Smooth muscle cell (in vitro differentiated cells): ENCODE measurements at regions not wholly inside any gene's neighbourhood (a gene's known extent, or its start where the extent isn't known, plus 50 kb on each side); places are given as distances from the start of the nearest gene placed in this dataset.
A peak's percentile ranks its signal among the peaks of the same experiment; 100 is the strongest.

Source experiments
- DNase-seq: peaks from one replicate; lab custom pipeline; 2025; ENCODE audit not compliant: unreplicated experiment; lab: John Stamatoyannopoulos, UW
- H2AFZ ChIP-seq: fragments of 200-600 bp; sonication (generic); 2 replicates; pipeline ENCODE4 v1.6.0; 2016; ENCODE audit warnings: antibody characterized with exemption, low read depth, mild to moderate bottlenecking
- H3F3A ChIP-seq: fragments of 200-600 bp; sonication (generic); 2 replicates; pipeline ENCODE4 v1.6.0; 2017; ENCODE audit warnings: antibody characterized with exemption, low read depth
- H3K27ac ChIP-seq: fragments of 200-600 bp; sonication (generic); 2 replicates; pipeline ENCODE4 v1.5.1; 2016; ENCODE audit warnings: low read depth, mild to moderate bottlenecking
- H3K27me3 ChIP-seq: fragments of 200-600 bp; sonication (generic); 2 replicates; pipeline ENCODE4 v1.6.1; 2016; ENCODE audit warnings: low read depth, mild to moderate bottlenecking
- H3K36me3 ChIP-seq: fragments of 200-600 bp; sonication (generic); 2 replicates; pipeline ENCODE4 v1.5.1; 2016; ENCODE audit warnings: low read depth
- H3K4me1 ChIP-seq: fragments of 200-600 bp; sonication (generic); 2 replicates; pipeline ENCODE4 v1.5.1; 2016; ENCODE audit warnings: low read depth
- H3K4me2 ChIP-seq: fragments of 200-600 bp; sonication (generic); 2 replicates; pipeline ENCODE4 v1.6.0; 2016; ENCODE audit warnings: mild to moderate bottlenecking
- H3K4me3 ChIP-seq: fragments of 200-600 bp; sonication (generic); 2 replicates; pipeline ENCODE4 v1.5.1; 2016; ENCODE audit warnings: mild to moderate bottlenecking
- H3K79me2 ChIP-seq: fragments of 200-600 bp; sonication (generic); 2 replicates; pipeline ENCODE4 v1.6.0; 2016; ENCODE audit warnings: low read depth, mild to moderate bottlenecking
- H3K9ac ChIP-seq: fragments of 200-600 bp; sonication (generic); 2 replicates; pipeline ENCODE4 v1.6.0; 2016; ENCODE audit warnings: low read depth
- H3K9me3 ChIP-seq: fragments of 200-600 bp; sonication (generic); replicated peaks from 2 replicates; pipeline ENCODE4 v1.5.1; 2016; ENCODE audit warnings: low read depth
- H4K20me1 ChIP-seq: fragments of 200-600 bp; sonication (generic); 2 replicates; pipeline ENCODE4 v1.6.0; 2016; ENCODE audit warnings: low read depth
- WGBS: methylation state at CpG from one replicate; pipeline ENCODE4 v1.1.7; 2016; ENCODE audit warnings: low lambda C conversion rate; 5-methylcytosine and 5-hydroxymethylcytosine counted together
- TF ChIP-seq, protein P1 (sequence below): fragments of 200-600 bp; sonication (generic); IDR thresholded peaks from 2 replicates; pipeline ENCODE4 v1.5.1; 2017; ENCODE audit warnings: borderline replicate concordance, mild to moderate bottlenecking, antibody characterized with exemption; ENCODE audit not compliant: insufficient read depth, poor library complexity, severe bottlenecking

DNA sequence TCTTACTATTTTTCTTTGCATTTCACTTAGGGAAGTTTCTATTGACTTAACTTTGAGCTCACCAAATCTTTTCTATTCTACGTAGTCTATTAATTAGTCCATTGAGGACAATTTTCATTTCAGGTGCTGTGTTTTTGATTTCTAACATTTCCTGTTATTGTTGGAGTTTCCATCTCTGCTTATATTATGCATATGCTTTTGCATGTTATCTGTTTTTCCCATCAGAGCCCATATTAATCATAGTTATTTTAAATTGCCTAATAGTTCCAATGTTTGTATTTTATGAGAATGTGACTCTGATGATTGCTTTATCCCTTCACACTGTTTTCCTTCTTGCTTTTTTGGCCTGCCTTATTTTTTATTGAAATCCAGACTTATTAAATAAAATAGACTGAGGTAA lies 414.5 kb upstream of the OPRM1 start:
- Histone ChIP-seq H3K79me2 (no peaks in the 10 kb centered on the region), H3F3A (no peaks in the 10 kb centered on the region), H3K9ac (no peak overlapping the region), H3K27ac (peak overlapping the region; percentile 48), H3K4me3 (no peak overlapping the region), H3K27me3 (no peaks in the 10 kb centered on the region), H4K20me1 (no peaks in the 10 kb centered on the region), H2AFZ (peak overlapping the region; percentile 77), H3K36me3 (no peaks in the 10 kb centered on the region), H3K4me1 (peaks cover 9% of the 10 kb centered on the region), H3K4me2 (peak overlapping the region; percentile 49), H3K9me3 (no peaks in the 10 kb centered on the region)
- DNase-seq, result no peak
- 93% methylated on average over 1 of the region's 1 CpG for WGBS
- TF ChIP-seq, protein P1, sequence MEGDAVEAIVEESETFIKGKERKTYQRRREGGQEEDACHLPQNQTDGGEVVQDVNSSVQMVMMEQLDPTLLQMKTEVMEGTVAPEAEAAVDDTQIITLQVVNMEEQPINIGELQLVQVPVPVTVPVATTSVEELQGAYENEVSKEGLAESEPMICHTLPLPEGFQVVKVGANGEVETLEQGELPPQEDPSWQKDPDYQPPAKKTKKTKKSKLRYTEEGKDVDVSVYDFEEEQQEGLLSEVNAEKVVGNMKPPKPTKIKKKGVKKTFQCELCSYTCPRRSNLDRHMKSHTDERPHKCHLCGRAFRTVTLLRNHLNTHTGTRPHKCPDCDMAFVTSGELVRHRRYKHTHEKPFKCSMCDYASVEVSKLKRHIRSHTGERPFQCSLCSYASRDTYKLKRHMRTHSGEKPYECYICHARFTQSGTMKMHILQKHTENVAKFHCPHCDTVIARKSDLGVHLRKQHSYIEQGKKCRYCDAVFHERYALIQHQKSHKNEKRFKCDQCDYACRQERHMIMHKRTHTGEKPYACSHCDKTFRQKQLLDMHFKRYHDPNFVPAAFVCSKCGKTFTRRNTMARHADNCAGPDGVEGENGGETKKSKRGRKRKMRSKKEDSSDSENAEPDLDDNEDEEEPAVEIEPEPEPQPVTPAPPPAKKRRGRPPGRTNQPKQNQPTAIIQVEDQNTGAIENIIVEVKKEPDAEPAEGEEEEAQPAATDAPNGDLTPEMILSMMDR, result no peak

DNA sequence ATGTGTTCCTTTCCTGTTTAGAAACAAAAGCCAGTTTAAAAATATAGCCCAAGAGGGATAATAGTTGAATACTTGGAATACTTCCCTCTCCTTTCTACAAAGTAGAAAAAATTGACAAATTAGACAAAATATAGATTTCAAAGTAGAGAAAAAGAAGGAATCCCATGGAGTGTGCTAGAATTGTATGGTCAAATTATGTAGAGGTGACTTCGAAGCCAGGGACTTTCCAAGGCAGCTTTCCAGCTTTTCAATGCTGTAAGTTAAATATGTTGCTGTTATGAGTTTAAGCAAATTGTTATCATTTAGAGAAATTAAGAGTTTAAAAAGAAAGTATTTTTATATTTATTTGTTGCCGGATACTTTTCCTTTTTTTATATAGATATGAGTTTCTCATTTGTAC lies 415.5 kb upstream of the OPRM1 start:
- no peak overlapping the region for H3K9ac ChIP-seq
- H3K79me2 ChIP-seq, result no peaks in the 10 kb centered on the region
- H3K27ac ChIP-seq, result no peak overlapping the region
- DNase-seq, result no peak
- no peaks in the 10 kb centered on the region for H3F3A ChIP-seq
- no peaks in the 10 kb centered on the region for H4K20me1 ChIP-seq
- no peak overlapping the region for H3K4me3 ChIP-seq
- no peaks in the 10 kb centered on the region for H3K27me3 ChIP-seq
- H2AFZ ChIP-seq, result no peak overlapping the region
- TF ChIP-seq, protein P1, result no peak
- H3K4me1 ChIP-seq, result peaks cover 9% of the 10 kb centered on the region
- 92% methylated on average over 2 of the region's 2 CpGs for WGBS
- no peaks in the 10 kb centered on the region for H3K36me3 ChIP-seq
- no peak overlapping the region for H3K4me2 ChIP-seq
- no peaks in the 10 kb centered on the region for H3K9me3 ChIP-seq

DNA sequence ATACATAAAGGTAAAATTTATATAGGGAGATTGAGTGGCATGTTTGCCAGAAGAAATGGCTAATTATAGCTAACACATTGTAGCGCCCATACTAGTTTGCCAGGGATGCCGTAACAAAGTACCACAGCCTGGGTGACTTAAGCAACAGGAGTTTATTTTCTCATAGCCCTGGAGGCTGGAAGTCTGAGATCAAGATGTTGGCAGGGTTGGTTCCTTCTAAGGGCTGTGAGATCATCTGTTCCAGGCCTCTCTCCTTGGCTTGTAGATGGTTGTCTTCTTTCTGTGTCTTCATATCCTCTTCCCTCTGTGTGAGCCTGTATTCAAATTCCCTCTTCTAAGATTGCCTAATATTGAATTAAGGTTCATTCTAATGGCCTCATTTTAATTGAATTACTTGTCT lies 417.5 kb upstream of the OPRM1 start:
- H3K4me1 ChIP-seq, result peaks cover 9% of the 10 kb centered on the region
- no peak overlapping the region for H3K27ac ChIP-seq
- H3K79me2 ChIP-seq, result no peaks in the 10 kb centered on the region
- no peak overlapping the region for H2AFZ ChIP-seq
- WGBS, result 75% methylated on average over 2 of the region's 2 CpGs
- no peak for DNase-seq
- peak overlapping the region; percentile 50 for H3K4me2 ChIP-seq
- no peaks in the 10 kb centered on the region for H4K20me1 ChIP-seq
- H3F3A ChIP-seq, result no peaks in the 10 kb centered on the region
- no peak overlapping the region for H3K9ac ChIP-seq
- no peaks in the 10 kb centered on the region for H3K9me3 ChIP-seq
- H3K36me3 ChIP-seq, result no peaks in the 10 kb centered on the region
- TF ChIP-seq, protein P1, result no peak
- H3K27me3 ChIP-seq, result no peaks in the 10 kb centered on the region
- H3K4me3 ChIP-seq, result no peak overlapping the region

DNA sequence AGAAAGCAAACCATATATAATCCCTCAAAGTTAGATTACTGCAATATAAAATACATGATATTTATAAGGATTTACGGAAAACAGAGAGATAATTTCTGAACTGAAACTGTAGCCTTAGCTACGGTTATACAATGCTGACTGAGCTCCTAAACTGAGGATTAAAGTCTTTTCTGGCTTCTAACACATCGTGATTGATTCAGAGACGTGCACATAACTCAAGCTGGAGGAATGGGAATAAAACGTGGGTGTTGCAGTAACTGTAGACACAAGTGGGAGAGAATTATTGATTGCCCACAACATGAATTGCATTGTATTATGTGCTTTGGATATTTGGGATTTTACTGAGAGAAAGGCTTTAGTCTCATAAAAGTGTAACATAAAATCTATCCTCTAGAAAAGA lies 418.0 kb upstream of the OPRM1 start:
- Histone ChIP-seq H3F3A (no peaks in the 10 kb centered on the region), H3K9me3 (no peaks in the 10 kb centered on the region), H3K4me1 (peaks cover 9% of the 10 kb centered on the region), H3K79me2 (no peaks in the 10 kb centered on the region), H2AFZ (no peak overlapping the region), H3K27ac (no peak overlapping the region), H4K20me1 (no peaks in the 10 kb centered on the region), H3K9ac (no peak overlapping the region), H3K36me3 (no peaks in the 10 kb centered on the region), H3K4me3 (no peak overlapping the region), H3K27me3 (no peaks in the 10 kb centered on the region), H3K4me2 (peak overlapping the region; percentile 50)
- DNase-seq, result no peak
- WGBS, result 25% methylated on average over 5 of the region's 5 CpGs
- TF ChIP-seq, protein P1, result no peak
